ENCODE measurements at regions not wholly inside any gene's neighbourhood (a gene's known extent, or its start where the extent isn't known, plus 50 kb on each side); places are given as distances from the start of the nearest gene placed in this dataset.

GRCh38 chr10:128714644-128715415 lies 588.6 kb upstream of the MKI67 start:
- H2AFZ ChIP-seq: no peak overlapping the region
- H3K27me3 ChIP-seq: no peaks in the 10 kb centered on the region
- no peaks in the 10 kb centered on the region for H3K36me3 ChIP-seq (replicated peaks; ENCODE audit: insufficient read depth, low read depth)

GRCh38 chr10:128716181-128716580 lies 590.0 kb upstream of the MKI67 start:
- DNase-seq (ENCODE audit: low spot score): no peak
- Histone ChIP-seq H2AFZ (no peak overlapping the region), H3K36me3 (replicated peaks; ENCODE audit: insufficient read depth, low read depth) (no peaks in the 10 kb centered on the region), H3K4me2 (no peak overlapping the region), H3K9me3 (ENCODE audit: low read depth) (no peaks in the 10 kb centered on the region), H3K4me1 (ENCODE audit: insufficient read depth) (peaks cover 6% of the 10 kb centered on the region), H3K27me3 (no peaks in the 10 kb centered on the region), H4K20me1 (ENCODE audit: insufficient read depth, poor library complexity, severe bottlenecking) (no peaks in the 10 kb centered on the region), H3K79me2 (no peaks in the 10 kb centered on the region), H3K4me3 (no peak overlapping the region), H3K9me2 (replicated peaks; ENCODE audit: insufficient read depth) (no peaks in the 10 kb centered on the region), H3K27ac (no peak overlapping the region)
- TF ChIP-seq CTCF (IDR thresholded peaks at IDR 0.05; ENCODE audit: poor library complexity): no peak
- WGBS (ENCODE audit: low lambda C conversion rate, missing lambda C conversion rate): 89% methylated on average over 9 of the region's 9 CpGs

More at GRCh38 chr10:128714644-128715415, 588.6 kb upstream of the MKI67 start:
- no peak for DNase-seq (ENCODE audit: low spot score)
- no peak for TF ChIP-seq CTCF (IDR thresholded peaks at IDR 0.05; ENCODE audit: poor library complexity)
- TF ChIP-seq EZH2 (IDR thresholded peaks at IDR 0.05; ENCODE audit: borderline replicate concordance): no peak
- no peak for TF ChIP-seq EZH2phosphoT487 (IDR thresholded peaks at IDR 0.05; ENCODE audit: low read depth, severe bottlenecking, unreplicated experiment)
- no peaks in the 10 kb centered on the region for H3K9me2 ChIP-seq (replicated peaks; ENCODE audit: insufficient read depth)
- no peak overlapping the region for H3K27ac ChIP-seq
- H3K4me3 ChIP-seq: no peak overlapping the region
- no peaks in the 10 kb centered on the region for H3K79me2 ChIP-seq
- H3K4me1 ChIP-seq (ENCODE audit: insufficient read depth): peaks cover 6% of the 10 kb centered on the region
- H4K20me1 ChIP-seq (ENCODE audit: insufficient read depth, poor library complexity, severe bottlenecking): no peaks in the 10 kb centered on the region
- WGBS (ENCODE audit: low lambda C conversion rate, missing lambda C conversion rate): 60% methylated on average over 12 of the region's 12 CpGs
- H3K9me3 ChIP-seq (ENCODE audit: low read depth): no peaks in the 10 kb centered on the region
- H3K4me2 ChIP-seq: no peak overlapping the region

GRCh38 chr10:128721963-128722445 lies 595.8 kb upstream of the MKI67 start:
- Histone ChIP-seq H3K27ac (no peak overlapping the region), H2AFZ (no peak overlapping the region), H3K4me3 (no peak overlapping the region), H3K4me2 (no peak overlapping the region), H3K9me3 (ENCODE audit: low read depth) (no peaks in the 10 kb centered on the region), H3K36me3 (replicated peaks; ENCODE audit: insufficient read depth, low read depth) (no peaks in the 10 kb centered on the region), H4K20me1 (ENCODE audit: insufficient read depth, poor library complexity, severe bottlenecking) (no peaks in the 10 kb centered on the region), H3K9me2 (replicated peaks; ENCODE audit: insufficient read depth) (no peaks in the 10 kb centered on the region), H3K4me1 (ENCODE audit: insufficient read depth) (no peaks in the 10 kb centered on the region), H3K79me2 (no peaks in the 10 kb centered on the region), H3K27me3 (no peaks in the 10 kb centered on the region)
- WGBS (ENCODE audit: low lambda C conversion rate, missing lambda C conversion rate): 50% methylated on average over 5 of the region's 5 CpGs
- no peak for DNase-seq (ENCODE audit: low spot score)
- no peak for TF ChIP-seq EZH2 (IDR thresholded peaks at IDR 0.05; ENCODE audit: borderline replicate concordance)
- no peak for TF ChIP-seq EZH2phosphoT487 (IDR thresholded peaks at IDR 0.05; ENCODE audit: low read depth, severe bottlenecking, unreplicated experiment)
- no peak for TF ChIP-seq CTCF (IDR thresholded peaks at IDR 0.05; ENCODE audit: poor library complexity)
